Hematopoietic multipotent progenitor cell treated with erythropoietin and hydrocortisone succinate and interleukin-3 and kit ligand, for 6 days (in vitro differentiated cells): ENCODE measurements at regions not wholly inside any gene's neighbourhood (a gene's known extent, or its start where the extent isn't known, plus 50 kb on each side); places are given as distances from the start of the nearest gene placed in this dataset.
A peak's percentile ranks its signal among the peaks of the same experiment; 100 is the strongest.

Experiments used
- DNase-seq: peaks from one replicate; pipeline ENCODE4 v3.0.0-alpha.2; 2015

- no peak for DNase-seq
Measured at GRCh38 chr9:107933097-107933496, 443.5 kb upstream of the KLF4 start.

DNA sequence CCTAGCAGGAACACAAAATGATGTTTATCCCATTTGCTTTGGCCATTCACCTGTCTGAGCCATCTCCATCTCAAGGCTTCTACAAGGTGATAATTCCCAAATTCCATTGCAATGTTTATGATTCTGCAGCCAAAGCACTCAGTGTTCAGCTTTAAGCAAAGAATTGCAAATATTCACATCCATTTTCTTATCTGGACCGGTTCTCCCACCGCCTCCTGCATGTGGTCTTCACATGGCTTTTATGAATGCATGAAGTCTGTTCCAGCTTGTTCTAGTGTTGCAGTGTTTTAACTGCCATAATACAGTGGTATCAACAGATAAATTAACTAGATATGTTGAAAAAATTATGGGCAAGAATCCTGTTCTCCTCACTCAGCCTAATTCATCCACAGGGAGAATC lies 443.0 kb upstream of the KLF4 start:
- no peak for DNase-seq

DNA sequence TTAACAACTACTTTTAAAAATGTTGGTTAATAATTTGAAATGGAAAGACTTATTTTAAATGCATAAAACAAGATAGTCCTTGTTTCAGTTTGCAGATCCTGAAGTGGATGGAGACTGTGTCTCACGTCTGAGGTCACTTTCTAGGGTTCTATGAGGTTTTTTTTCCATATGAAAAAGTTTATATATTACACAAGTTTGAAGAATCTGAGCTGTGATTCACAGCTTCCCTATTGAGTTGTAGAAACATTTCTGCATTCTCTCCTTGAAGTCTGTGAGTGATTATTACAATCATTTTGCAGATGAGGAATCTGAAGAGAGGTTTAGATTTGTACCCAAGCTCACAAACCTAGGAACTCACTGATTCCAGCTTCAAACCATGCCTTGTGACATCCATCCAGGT lies 442.5 kb upstream of the KLF4 start:
- DNase-seq = no peak

GRCh38 chr9:107931071-107931715 lies 441.6 kb upstream of the KLF4 start:
- DNase-seq = no peak

GRCh38 chr9:107929443-107929842 lies 439.9 kb upstream of the KLF4 start:
- DNase-seq = peak; percentile 46

GRCh38 chr9:107928701-107929371 lies 439.3 kb upstream of the KLF4 start:
- no peak for DNase-seq

GRCh38 chr9:107927276-107927675 lies 437.7 kb upstream of the KLF4 start:
- DNase-seq = no peak

DNA sequence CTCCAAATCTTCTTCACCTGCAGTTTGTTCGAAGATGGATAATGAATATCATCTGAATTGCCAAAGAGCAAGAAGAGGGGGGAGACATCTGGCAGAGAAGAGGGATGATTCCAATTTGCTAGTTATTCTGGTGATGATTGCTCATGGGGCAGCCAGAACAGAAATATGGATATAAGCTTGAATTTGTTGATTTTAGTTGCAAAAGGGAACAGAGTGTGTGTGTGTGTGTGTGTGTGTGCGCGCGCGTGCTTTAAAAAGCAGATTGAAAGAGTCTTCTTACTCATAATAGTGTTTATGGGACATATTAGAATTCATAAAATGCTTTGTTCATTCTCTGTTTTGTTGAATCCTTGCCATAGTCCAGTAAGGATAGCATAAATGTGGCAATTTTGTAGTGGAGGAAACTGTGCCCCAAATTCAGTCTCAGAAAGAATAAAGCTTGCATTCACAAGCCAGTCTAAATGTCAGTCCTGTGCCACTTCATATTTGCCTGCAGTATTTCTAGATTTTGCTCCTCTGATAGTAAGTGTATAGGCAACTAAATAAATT lies 436.3 kb upstream of the KLF4 start:
- DNase-seq = no peak

- DNase-seq = no peak
Measured at GRCh38 chr9:107922260-107922659, 432.7 kb upstream of the KLF4 start.

DNA sequence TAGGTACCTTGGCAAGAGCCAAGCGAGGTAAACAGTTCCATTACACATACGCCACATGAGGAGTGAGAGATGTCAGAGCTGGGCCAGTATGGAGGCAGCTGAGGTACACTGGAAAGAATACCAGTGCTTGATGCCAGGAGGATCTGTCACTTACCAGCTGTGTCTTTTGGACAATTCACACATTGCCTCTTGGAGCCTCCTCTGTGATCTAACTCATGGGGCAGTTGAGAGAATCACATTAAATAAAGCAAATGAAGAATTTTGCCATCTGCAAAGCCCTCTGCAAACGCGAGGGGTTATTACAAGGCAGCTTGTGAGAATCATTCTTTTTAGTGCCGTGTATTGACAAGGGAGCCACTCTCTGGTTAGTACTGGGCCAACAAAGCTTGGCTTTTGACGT lies 429.7 kb upstream of the KLF4 start:
- DNase-seq = no peak

DNA sequence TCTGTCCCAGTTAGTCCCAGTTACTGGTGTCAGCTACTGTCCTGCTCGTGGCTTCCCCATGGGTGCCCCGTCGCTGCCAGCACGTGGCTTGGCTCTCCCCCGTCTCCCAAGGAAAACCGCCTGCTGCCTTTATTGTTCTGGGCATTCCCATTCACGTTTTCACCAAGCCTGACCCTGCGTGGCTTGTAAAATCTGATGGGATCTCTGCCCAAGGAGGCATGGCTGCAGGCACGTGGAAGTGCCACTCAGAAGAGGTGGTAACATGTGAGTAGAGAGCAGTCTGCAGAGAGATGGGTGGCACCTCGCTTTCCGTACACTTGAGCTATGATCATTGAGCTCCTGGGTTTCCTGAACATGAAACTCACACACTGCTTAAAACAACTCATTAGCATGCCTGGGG lies 429.2 kb upstream of the KLF4 start:
- no peak for DNase-seq

DNA sequence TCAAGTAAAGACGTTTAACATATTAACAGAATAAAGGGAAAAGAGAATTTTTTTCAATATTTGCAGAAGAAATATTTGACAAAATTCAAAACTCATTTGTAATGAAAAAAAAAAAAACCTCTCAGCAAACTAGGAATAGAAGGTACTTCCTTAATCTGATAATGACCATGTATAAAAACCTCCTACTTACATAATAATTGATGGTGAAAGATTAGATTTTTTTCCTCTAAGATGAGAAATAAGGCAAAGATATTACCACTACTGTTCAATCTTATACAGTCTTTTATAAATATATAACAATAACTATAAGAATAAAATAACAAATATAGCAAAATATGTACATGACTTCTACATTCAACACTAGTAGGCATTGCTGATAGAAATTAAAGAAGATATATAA lies 424.6 kb upstream of the KLF4 start:
- DNase-seq = peak; percentile 4

DNA sequence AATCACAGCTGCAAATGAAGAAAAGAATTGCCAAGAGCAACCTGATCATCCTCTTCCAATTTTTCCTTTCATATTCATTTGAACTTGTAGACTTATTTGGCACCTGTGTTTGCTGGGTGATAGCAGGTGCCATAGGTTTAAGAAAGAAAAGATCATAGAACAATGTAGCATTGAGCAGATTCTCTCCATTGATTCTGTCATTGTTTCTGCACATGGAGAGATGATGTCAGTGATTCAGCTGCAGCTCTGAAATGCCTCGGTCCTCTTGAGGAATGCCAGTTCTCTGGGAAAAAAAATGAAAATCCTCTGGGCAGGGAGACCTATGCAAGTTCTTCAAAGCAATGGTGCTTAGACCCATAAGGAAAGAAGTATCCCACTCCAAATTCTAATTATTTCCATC lies 418.1 kb upstream of the KLF4 start:
- DNase-seq = no peak

DNA sequence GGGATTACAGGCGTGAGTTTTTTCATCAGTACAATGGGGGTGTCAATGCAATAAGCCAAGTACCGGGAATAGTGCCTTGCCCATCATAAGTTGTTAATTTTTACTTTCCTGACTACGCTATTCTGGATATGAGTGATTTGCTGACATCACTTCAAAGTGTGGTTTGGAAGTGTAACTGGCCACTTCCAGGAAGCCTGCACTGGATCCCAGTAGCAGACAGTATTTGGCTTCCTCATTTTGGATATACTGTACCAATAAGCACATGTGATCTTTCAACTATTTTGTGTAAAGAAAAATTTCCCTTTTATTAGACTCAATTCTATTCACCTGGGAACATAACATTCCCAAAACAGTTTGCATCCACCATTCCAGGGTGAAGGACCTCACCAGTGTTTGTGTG lies 417.7 kb upstream of the KLF4 start:
- no peak for DNase-seq

DNA sequence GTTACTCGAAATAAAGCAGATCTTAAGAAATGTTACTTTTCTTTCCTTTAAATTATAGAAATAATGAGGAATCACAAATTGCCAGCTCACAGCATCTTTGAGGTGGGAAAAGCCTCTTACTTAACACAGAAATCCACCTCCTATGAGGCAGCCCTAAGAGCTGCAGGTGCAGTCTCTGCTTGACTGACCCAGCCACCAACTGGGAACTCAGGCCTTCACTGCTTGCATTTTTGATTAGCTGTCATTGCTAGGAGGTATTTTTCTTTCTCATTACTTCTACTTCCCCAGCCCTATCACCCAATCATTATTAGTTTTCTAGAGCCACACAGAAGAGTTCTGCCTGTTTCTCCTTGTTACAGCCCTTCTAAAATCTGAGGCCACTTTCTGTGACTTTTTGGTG lies 416.5 kb upstream of the KLF4 start:
- no peak for DNase-seq

GRCh38 chr9:107905308-107906020 lies 415.9 kb upstream of the KLF4 start:
- no peak for DNase-seq

DNA sequence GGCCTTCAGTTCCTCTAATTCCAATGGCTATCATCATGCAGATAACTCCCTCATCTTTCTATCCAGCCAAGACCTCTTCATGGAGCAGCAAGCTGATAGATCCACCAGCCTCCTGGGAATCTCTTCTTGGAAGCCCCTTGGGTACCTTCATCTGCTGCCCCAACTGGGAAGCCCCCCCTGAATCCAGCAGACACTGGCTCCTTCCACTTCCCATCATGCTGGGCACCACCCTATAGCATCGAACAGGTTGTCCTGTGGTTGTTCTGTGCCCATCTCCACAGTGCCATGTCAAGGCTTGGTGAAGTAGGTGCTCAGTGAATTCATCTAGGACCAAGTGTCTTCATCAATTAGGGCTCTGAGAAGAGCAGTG lies 410.4 kb upstream of the KLF4 start:
- no peak for DNase-seq

DNA sequence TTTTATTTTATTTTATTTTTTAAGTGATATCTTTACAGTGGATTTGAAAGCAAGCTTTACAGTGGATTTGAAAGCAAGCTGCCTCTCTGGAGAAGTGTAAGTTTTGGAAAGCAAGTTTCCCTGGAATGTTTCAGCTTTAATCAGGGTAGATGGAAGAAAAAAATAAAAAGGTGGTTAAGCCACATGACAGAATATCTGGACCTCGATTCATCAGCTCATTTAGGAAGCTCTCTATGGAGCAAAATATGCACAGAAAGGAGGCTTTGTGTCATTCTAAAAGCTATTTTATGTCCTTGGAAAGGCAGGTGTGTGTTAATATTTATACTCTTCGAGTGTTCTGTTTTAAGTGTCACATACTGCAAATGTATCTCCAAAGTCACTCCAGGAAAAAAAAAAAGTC lies 409.2 kb upstream of the KLF4 start:
- DNase-seq = no peak

DNA sequence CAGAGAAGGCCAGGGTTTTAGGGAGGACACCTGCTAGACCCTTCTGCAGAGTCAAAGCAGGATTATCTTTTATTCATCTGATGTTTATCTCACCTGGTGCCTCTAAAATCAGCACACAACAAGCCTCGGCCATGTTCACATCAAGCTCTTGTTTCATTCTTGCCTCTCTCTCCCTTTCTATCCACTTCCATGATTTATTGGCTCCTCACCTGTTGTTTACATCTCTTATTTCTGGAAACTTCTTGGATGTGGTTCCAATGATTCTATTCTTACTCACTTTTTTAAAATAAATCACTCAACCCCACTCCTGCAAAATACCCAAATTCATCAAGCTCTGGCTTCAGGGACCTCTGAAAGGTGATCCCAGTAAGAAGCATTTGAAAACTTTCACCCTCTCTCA lies 407.0 kb upstream of the KLF4 start:
- no peak for DNase-seq

DNA sequence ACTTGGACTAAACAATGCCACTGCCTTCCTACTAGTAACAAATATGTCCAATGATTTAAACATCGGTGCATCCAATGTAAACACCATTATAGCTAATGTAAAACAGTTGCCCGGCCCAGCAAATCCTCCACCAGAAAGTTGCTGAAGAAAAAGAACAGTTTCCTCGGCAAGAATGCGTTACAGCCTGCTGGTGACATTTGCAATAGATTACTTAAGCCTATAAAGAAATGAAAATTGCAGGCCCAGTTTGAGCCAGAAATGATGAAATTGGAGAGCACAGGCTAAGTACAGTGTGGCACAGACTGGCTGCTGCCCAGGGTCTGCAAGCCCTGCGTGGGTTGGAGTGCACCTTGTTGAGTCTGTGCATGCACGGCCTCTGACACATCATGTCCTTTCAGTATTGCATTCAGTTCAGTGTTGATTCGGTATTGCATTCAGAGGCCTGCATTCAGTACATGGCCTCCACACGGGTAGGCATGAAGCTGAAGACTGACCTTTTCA lies 406.0 kb upstream of the KLF4 start:
- no peak for DNase-seq

GRCh38 chr9:107894572-107895261 lies 405.1 kb upstream of the KLF4 start:
- no peak for DNase-seq

GRCh38 chr9:107890921-107891465 lies 401.4 kb upstream of the KLF4 start:
- no peak for DNase-seq

DNA sequence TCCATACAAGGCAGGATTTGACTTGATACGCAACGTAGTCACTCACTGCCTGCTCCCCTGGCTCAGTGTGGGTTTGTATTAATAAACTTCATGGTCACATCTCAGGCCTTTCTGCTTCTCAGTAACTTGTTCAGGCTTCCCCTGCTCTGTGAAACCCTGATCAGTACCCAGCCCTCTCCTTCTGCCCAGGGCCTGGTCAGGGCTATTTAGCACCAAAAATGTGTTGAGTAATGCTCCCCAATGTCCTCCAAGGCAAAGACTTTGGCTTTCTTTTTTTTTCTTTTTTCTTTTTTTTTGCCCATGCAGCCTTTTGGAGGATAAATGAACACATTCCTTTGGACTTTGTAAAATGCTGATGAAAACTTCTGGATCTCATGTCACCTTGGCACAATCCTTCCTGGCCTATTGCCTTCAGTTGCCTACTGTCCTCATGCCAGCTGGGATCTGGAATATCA lies 399.2 kb upstream of the KLF4 start:
- DNase-seq = no peak
